ENCODE measurements at regions not wholly inside any gene's neighbourhood (a gene's known extent, or its start where the extent isn't known, plus 50 kb on each side); places are given as distances from the start of the nearest gene placed in this dataset.

- peaks cover 0 to 2% of the 10 kb centered on the region in 2 donors for H3K4me1 ChIP-seq (ENCODE audit: control insufficient read depth in 2 of 2, insufficient read depth in 1 of 2, low read depth in 1 of 2, low read length in 2 of 2)
- no peak for DNase-seq (ENCODE audit: low spot score)
- H2BK120ac ChIP-seq (ENCODE audit: low read depth, low read length) = no peak overlapping the region
- H3K79me1 ChIP-seq (ENCODE audit: low read depth, low read length) = no peaks in the 10 kb centered on the region
- H3K18ac ChIP-seq (ENCODE audit: low read length) = no peak overlapping the region
- no peak overlapping the region for H2BK15ac ChIP-seq (ENCODE audit: low read length)
- no peak overlapping the region for H2BK5ac ChIP-seq (ENCODE audit: low read length)
- no CpG with 5 or more reads among the region's 3 CpGs for WGBS, 2 donors (ENCODE audit: extremely low coverage in 2 of 2, insufficient read length in 2 of 2, insufficient replicate concordance in 1 of 2)
- H3K23ac ChIP-seq (ENCODE audit: low read depth, low read length, poor library complexity) = no peak overlapping the region
- no peaks in the 10 kb centered on the region for H3K27me3 ChIP-seq (ENCODE audit: control insufficient read depth in 3 of 3, insufficient read depth in 3 of 3, low read depth in 1 of 3, low read length in 3 of 3)
- no peak overlapping the region for H4K91ac ChIP-seq (ENCODE audit: low read depth, low read length, poor library complexity)
- H3K4me3 ChIP-seq (ENCODE audit: low read length in 2 of 2) = no peak overlapping the region
- no peaks in the 10 kb centered on the region for H3K9me3 ChIP-seq (replicated peaks in 1 of 2; ENCODE audit: control insufficient read depth in 2 of 2, insufficient read depth in 1 of 2, low read depth in 1 of 2, low read length in 2 of 2)
- H3K36me3 ChIP-seq (replicated peaks in 1 of 2; ENCODE audit: control insufficient read depth in 2 of 2, insufficient read depth in 2 of 2, low read length in 2 of 2) = no peaks in the 10 kb centered on the region
- no peak overlapping the region for H3K27ac ChIP-seq (replicated peaks; ENCODE audit: low read length)
- no peak overlapping the region for H3K9ac ChIP-seq (ENCODE audit: low read depth, low read length, poor library complexity)
- no peak overlapping the region for H3K4me2 ChIP-seq (ENCODE audit: insufficient read depth, low read length, poor library complexity, severe bottlenecking)
- no peak overlapping the region for H3K14ac ChIP-seq (ENCODE audit: low read length)
- H2AFZ ChIP-seq (ENCODE audit: low read length) = no peak overlapping the region
- no peak overlapping the region for H3K4ac ChIP-seq (ENCODE audit: low read length)
- H4K8ac ChIP-seq (ENCODE audit: low read depth, low read length) = no peak overlapping the region
- no peak overlapping the region for H2BK12ac ChIP-seq (ENCODE audit: low read length)
- no peak overlapping the region for H2AK5ac ChIP-seq (ENCODE audit: low read depth, low read length)
These were observed 173.5 kb upstream of the OBI1 start for GRCh38 chr13:78832461-78832860.

GRCh38 chr13:78830508-78830907 lies 171.6 kb upstream of the OBI1 start:
- Histone ChIP-seq H2AFZ (ENCODE audit: low read length) (no peak overlapping the region), H3K14ac (ENCODE audit: low read length) (no peak overlapping the region), H3K9ac (ENCODE audit: low read depth, low read length, poor library complexity) (no peak overlapping the region), H3K27me3 (ENCODE audit: control insufficient read depth in 3 of 3, insufficient read depth in 3 of 3, low read depth in 1 of 3, low read length in 3 of 3) (no peaks in the 10 kb centered on the region), H3K4me1 (ENCODE audit: control insufficient read depth in 2 of 2, insufficient read depth in 1 of 2, low read depth in 1 of 2, low read length in 2 of 2) (peaks cover 0 to 2% of the 10 kb centered on the region in 2 donors), H3K4me3 (ENCODE audit: low read length in 2 of 2) (no peak overlapping the region), H3K23ac (ENCODE audit: low read depth, low read length, poor library complexity) (no peak overlapping the region), H3K9me3 (replicated peaks in 1 of 2; ENCODE audit: control insufficient read depth in 2 of 2, insufficient read depth in 1 of 2, low read depth in 1 of 2, low read length in 2 of 2) (no peaks in the 10 kb centered on the region), H3K36me3 (replicated peaks in 1 of 2; ENCODE audit: control insufficient read depth in 2 of 2, insufficient read depth in 2 of 2, low read length in 2 of 2) (no peaks in the 10 kb centered on the region), H3K27ac (replicated peaks; ENCODE audit: low read length) (no peak overlapping the region), H2BK12ac (ENCODE audit: low read length) (no peak overlapping the region), H3K79me1 (ENCODE audit: low read depth, low read length) (no peaks in the 10 kb centered on the region), H3K4ac (ENCODE audit: low read length) (no peak overlapping the region), H3K18ac (ENCODE audit: low read length) (no peak overlapping the region), H2AK5ac (ENCODE audit: low read depth, low read length) (no peak overlapping the region), H4K8ac (ENCODE audit: low read depth, low read length) (no peak overlapping the region), H2BK5ac (ENCODE audit: low read length) (no peak overlapping the region), H3K4me2 (ENCODE audit: insufficient read depth, low read length, poor library complexity, severe bottlenecking) (no peak overlapping the region), H2BK15ac (ENCODE audit: low read length) (no peak overlapping the region), H2BK120ac (ENCODE audit: low read depth, low read length) (no peak overlapping the region), H4K91ac (ENCODE audit: low read depth, low read length, poor library complexity) (no peak overlapping the region)
- no peak for DNase-seq (ENCODE audit: low spot score)
- no CpG with 5 or more reads among the region's 1 CpG for WGBS, 2 donors (ENCODE audit: extremely low coverage in 2 of 2, insufficient read length in 2 of 2, insufficient replicate concordance in 1 of 2)

GRCh38 chr13:78829821-78830220 lies 170.9 kb upstream of the OBI1 start:
- Histone ChIP-seq H3K14ac (ENCODE audit: low read length) (no peak overlapping the region), H3K23ac (ENCODE audit: low read depth, low read length, poor library complexity) (no peak overlapping the region), H2BK120ac (ENCODE audit: low read depth, low read length) (no peak overlapping the region)

GRCh38 chr13:78827471-78827870 lies 168.5 kb upstream of the OBI1 start:
- H2BK12ac ChIP-seq (ENCODE audit: low read length) = no peak overlapping the region
- H3K27ac ChIP-seq (replicated peaks; ENCODE audit: low read length) = no peak overlapping the region
- no peaks in the 10 kb centered on the region for H3K4me1 ChIP-seq (ENCODE audit: control insufficient read depth in 2 of 2, insufficient read depth in 1 of 2, low read depth in 1 of 2, low read length in 2 of 2)
- H4K91ac ChIP-seq (ENCODE audit: low read depth, low read length, poor library complexity) = no peak overlapping the region
- H3K4me3 ChIP-seq (ENCODE audit: low read length in 2 of 2) = no peak overlapping the region
- peak overlapping the region; percentile 64 for H2AFZ ChIP-seq (ENCODE audit: low read length)
- H3K9me3 ChIP-seq (replicated peaks in 1 of 2; ENCODE audit: control insufficient read depth in 2 of 2, insufficient read depth in 1 of 2, low read depth in 1 of 2, low read length in 2 of 2) = no peaks in the 10 kb centered on the region
- H3K14ac ChIP-seq (ENCODE audit: low read length) = no peak overlapping the region
- no peak overlapping the region for H3K4me2 ChIP-seq (ENCODE audit: insufficient read depth, low read length, poor library complexity, severe bottlenecking)
- no peak for DNase-seq (ENCODE audit: low spot score)
- no CpG with 5 or more reads among the region's 3 CpGs for WGBS, 2 donors (ENCODE audit: extremely low coverage in 2 of 2, insufficient read length in 2 of 2, insufficient replicate concordance in 1 of 2)
- H3K4ac ChIP-seq (ENCODE audit: low read length) = no peak overlapping the region
- H2BK120ac ChIP-seq (ENCODE audit: low read depth, low read length) = no peak overlapping the region
- no peak overlapping the region for H3K9ac ChIP-seq (ENCODE audit: low read depth, low read length, poor library complexity)
- no peak overlapping the region for H4K8ac ChIP-seq (ENCODE audit: low read depth, low read length)
- H3K23ac ChIP-seq (ENCODE audit: low read depth, low read length, poor library complexity) = no peak overlapping the region
- no peaks in the 10 kb centered on the region for H3K27me3 ChIP-seq (ENCODE audit: control insufficient read depth in 3 of 3, insufficient read depth in 3 of 3, low read depth in 1 of 3, low read length in 3 of 3)
- H3K18ac ChIP-seq (ENCODE audit: low read length) = no peak overlapping the region
- no peak overlapping the region for H2AK5ac ChIP-seq (ENCODE audit: low read depth, low read length)
- no peak overlapping the region for H2BK15ac ChIP-seq (ENCODE audit: low read length)
- no peak overlapping the region for H2BK5ac ChIP-seq (ENCODE audit: low read length)
- H3K36me3 ChIP-seq (replicated peaks in 1 of 2; ENCODE audit: control insufficient read depth in 2 of 2, insufficient read depth in 2 of 2, low read length in 2 of 2) = no peaks in the 10 kb centered on the region
- H3K79me1 ChIP-seq (ENCODE audit: low read depth, low read length) = no peaks in the 10 kb centered on the region

More at GRCh38 chr13:78829821-78830220, 170.9 kb upstream of the OBI1 start:
- Histone ChIP-seq H3K4me2 (ENCODE audit: insufficient read depth, low read length, poor library complexity, severe bottlenecking) (no peak overlapping the region), H2BK5ac (ENCODE audit: low read length) (no peak overlapping the region), H3K9me3 (replicated peaks in 1 of 2; ENCODE audit: control insufficient read depth in 2 of 2, insufficient read depth in 1 of 2, low read depth in 1 of 2, low read length in 2 of 2) (no peaks in the 10 kb centered on the region), H3K4me3 (ENCODE audit: low read length in 2 of 2) (no peak overlapping the region), H3K9ac (ENCODE audit: low read depth, low read length, poor library complexity) (no peak overlapping the region), H4K8ac (ENCODE audit: low read depth, low read length) (no peak overlapping the region), H2BK15ac (ENCODE audit: low read length) (no peak overlapping the region), H2AK5ac (ENCODE audit: low read depth, low read length) (no peak overlapping the region), H3K18ac (ENCODE audit: low read length) (no peak overlapping the region), H3K4me1 (ENCODE audit: control insufficient read depth in 2 of 2, insufficient read depth in 1 of 2, low read depth in 1 of 2, low read length in 2 of 2) (peaks cover 0 to under 1% of the 10 kb centered on the region in 2 donors), H3K36me3 (replicated peaks in 1 of 2; ENCODE audit: control insufficient read depth in 2 of 2, insufficient read depth in 2 of 2, low read length in 2 of 2) (no peaks in the 10 kb centered on the region), H3K27ac (replicated peaks; ENCODE audit: low read length) (no peak overlapping the region), H4K91ac (ENCODE audit: low read depth, low read length, poor library complexity) (no peak overlapping the region), H2BK12ac (ENCODE audit: low read length) (no peak overlapping the region), H3K27me3 (ENCODE audit: control insufficient read depth in 3 of 3, insufficient read depth in 3 of 3, low read depth in 1 of 3, low read length in 3 of 3) (no peaks in the 10 kb centered on the region), H3K4ac (ENCODE audit: low read length) (no peak overlapping the region), H2AFZ (ENCODE audit: low read length) (no peak overlapping the region), H3K79me1 (ENCODE audit: low read depth, low read length) (no peaks in the 10 kb centered on the region)
- DNase-seq (ENCODE audit: low spot score) = no peak
